GM10266 (cell line): ENCODE measurements at regions not wholly inside any gene's neighbourhood (a gene's known extent, or its start where the extent isn't known, plus 50 kb on each side); places are given as distances from the start of the nearest gene placed in this dataset.

ENCODE experiments used
- DNase-seq: peaks from one replicate; pipeline ENCODE4 v3.0.0; 2012; ENCODE audit errors: extremely low spot score
- TF ChIP-seq, protein P1 (sequence below): IDR thresholded peaks from 2 replicates; pipeline ENCODE4 v1.5.1; 2012; ENCODE audit warnings: mild to moderate bottlenecking, low read depth; ENCODE audit not compliant: control insufficient read depth, insufficient read depth; ENCODE audit errors: missing control alignments

DNA sequence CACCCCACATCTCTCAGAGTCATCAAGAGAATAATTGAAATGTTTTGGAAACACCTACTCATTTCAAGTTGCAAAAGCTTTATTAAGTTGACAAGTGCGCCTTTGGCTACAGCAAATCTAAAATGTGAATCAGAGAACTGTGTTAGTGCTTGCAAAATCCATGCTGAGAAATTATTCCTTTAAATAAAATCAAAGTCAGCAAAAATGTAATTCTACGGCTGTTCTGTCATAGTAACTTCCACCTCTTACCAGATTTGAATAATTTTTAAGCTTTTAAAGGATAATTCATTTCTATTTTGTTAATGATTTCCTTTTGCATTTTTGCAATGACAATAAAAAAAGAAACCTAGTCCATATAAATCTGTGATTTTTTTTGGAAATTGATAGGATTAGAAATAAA, 1779.1 kb downstream of the STIM2 start:
- no peak for DNase-seq
- TF ChIP-seq, protein P1, sequence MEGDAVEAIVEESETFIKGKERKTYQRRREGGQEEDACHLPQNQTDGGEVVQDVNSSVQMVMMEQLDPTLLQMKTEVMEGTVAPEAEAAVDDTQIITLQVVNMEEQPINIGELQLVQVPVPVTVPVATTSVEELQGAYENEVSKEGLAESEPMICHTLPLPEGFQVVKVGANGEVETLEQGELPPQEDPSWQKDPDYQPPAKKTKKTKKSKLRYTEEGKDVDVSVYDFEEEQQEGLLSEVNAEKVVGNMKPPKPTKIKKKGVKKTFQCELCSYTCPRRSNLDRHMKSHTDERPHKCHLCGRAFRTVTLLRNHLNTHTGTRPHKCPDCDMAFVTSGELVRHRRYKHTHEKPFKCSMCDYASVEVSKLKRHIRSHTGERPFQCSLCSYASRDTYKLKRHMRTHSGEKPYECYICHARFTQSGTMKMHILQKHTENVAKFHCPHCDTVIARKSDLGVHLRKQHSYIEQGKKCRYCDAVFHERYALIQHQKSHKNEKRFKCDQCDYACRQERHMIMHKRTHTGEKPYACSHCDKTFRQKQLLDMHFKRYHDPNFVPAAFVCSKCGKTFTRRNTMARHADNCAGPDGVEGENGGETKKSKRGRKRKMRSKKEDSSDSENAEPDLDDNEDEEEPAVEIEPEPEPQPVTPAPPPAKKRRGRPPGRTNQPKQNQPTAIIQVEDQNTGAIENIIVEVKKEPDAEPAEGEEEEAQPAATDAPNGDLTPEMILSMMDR: no peak

DNA sequence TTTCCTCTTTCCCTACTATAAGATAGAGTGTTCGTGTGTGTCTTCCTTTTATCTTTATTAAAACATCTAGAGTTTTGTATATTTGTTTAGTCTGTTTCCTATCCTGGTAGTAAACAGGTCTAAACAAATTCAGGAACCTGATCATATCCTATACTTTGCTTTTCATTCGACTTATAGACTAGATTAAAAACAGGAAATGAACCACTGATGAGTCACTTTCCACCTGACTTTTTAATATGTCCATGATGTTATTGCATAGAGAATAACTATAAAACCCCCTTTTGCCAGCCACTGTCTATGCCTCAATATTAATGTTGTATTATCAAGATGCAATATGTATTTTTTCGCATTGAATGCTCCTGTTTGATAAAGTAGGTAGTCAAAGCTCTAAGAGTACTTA, 1794.0 kb downstream of the STIM2 start:
- TF ChIP-seq, protein P1: no peak
- DNase-seq: no peak

DNA sequence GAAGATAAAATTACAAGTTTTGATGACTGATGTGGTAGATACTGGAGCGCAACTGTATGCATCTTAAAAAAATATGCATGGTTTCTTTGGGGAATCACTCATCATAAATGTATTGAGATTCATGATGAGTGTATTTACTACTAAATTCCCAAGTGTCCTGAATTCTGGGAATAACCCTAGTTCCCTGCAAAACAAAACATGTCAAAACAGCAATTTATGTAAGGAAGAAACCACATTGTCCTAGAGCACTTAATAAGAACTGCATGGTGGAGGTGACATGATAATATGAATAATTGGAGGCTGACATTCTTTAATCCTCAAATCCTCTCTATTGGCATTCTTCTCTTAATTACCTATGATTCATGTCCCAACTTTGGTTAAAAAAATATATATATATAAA, 1804.7 kb downstream of the STIM2 start:
- DNase-seq: no peak
- TF ChIP-seq, protein P1: no peak

DNA sequence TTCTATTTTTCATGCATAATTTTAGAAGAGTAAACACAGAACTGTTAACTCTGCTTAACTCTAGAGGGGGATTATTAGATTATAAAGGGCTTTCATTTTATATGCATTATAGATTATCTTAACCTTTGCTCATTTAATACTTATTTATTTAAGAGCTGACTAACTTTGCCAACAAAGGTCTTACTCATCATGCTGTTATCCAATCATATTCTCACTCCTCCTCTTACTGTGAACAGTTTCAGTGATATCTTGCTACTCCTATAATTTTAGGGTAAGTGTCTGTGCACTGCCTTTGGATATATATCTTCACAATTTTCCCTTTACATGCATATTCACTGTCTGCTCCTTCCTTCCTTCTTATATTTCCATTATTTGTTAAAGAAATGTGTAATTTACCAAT, 1814.9 kb downstream of the STIM2 start:
- no peak for DNase-seq
- TF ChIP-seq, protein P1: no peak

DNA sequence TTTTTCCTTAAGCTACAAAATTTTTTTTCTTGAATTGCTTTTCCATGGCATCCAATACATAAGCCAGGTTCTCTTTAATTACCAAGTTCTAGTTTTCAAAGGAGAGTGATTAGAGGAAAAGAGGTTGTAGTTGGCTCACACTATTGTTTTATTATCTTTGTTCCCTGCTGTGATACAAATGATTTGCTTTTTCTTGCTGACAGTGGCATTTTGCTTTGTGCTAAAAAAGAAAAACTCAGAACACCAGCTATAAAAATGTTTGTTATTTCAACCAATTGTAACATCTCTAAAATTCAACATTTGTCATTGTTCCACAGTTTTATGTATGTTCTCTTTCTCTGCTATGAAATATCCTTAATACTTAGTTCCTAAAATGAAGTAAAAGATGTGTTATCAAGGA, 1817.2 kb downstream of the STIM2 start:
- DNase-seq: no peak
- TF ChIP-seq, protein P1: no peak

DNA sequence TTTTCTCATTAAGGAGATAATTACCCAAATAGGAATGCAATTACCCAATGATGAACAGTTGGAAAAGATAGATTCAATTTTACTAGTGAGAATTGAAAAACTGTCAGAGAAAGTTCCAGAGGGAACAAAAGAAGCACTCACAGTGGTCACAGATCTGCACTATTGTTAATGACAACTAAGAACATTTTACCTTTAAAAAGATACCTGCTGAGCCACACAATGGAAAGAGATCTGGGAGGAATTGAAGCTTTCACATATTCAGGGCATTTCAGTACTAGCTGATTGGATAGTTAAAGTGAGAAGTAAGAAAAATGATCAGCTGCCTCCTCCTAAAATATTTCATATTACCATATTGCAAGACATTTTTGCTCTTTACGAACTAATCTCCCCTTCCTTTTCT, 1822.2 kb downstream of the STIM2 start:
- TF ChIP-seq, protein P1: no peak

DNA sequence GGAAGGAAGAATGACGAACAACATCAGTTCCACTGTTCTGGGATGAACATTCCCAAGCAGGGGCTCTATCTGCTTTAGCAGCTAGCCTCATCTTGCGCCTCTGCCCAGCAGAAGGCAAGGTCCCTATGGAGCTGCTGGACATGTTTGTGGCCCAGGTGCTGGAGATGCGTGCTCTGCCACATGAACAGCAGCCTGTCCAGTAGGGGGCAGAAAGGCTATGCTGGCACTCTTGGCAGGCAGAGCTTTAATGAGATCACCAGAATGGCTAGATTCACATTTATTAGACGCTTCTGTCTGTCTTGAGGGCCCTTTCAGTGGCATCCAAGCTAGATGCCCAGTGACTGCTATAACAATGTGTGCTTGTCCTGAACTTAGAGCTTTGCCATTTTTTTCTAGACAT, 1826.0 kb downstream of the STIM2 start:
- TF ChIP-seq, protein P1: peak; percentile 39
- DNase-seq: peak; percentile 7

More for the DNA sequence above, 1822.2 kb downstream of the STIM2 start:
- DNase-seq: no peak
